Colonic mucosa (tissue), 4 donors: ENCODE measurements at regions not wholly inside any gene's neighbourhood (a gene's known extent, or its start where the extent isn't known, plus 50 kb on each side); places are given as distances from the start of the nearest gene placed in this dataset.

Experiments used
- DNase-seq: peaks from one replicate; pipeline ENCODE4 v3.0.0-alpha.2; 2020
- H3K27ac ChIP-seq: fragments of 200-600 bp; one replicate; pipeline ENCODE4 v1.8.0; 2021
- H3K27me3 ChIP-seq: fragments of 200-600 bp; one replicate; pipeline ENCODE4 v1.8.0; 2021
- H3K36me3 ChIP-seq: fragments of 200-600 bp; one replicate; pipeline ENCODE4 v1.8.0; 2021
- H3K4me1 ChIP-seq: fragments of 200-600 bp; one replicate; pipeline ENCODE4 v1.8.0; 2021; ENCODE audit warnings: mild to moderate bottlenecking
- H3K4me3 ChIP-seq: fragments of 200-600 bp; one replicate; pipeline ENCODE4 v1.8.0; 2021
- H3K9ac ChIP-seq, 2 donors: one replicate each; pipeline ENCODE4 v1.7.0; 2013; ENCODE audit warnings: control low read depth in 2 of 2, low read depth in 2 of 2, low read length in 2 of 2
- H3K9me3 ChIP-seq: fragments of 200-600 bp; one replicate; pipeline ENCODE4 v1.8.0; 2021
- intact Hi-C: fragments of 100-400 bp; cut with DNase I; formaldehyde crosslinking; loops from one replicate; pipeline ENCODE4 v1.14.1; 2022
- TF ChIP-seq, protein P1 (sequence below): fragments of 200-600 bp; IDR thresholded peaks from one replicate; pipeline ENCODE4 v1.8.0; 2022; ENCODE audit warnings: antibody characterized with exemption, mild to moderate bottlenecking
- donor health status: healthy.
- donor health status: DM: no; HTN: no; CAD: no.
- donor health status: DM: no; HTN: no; CAD: no.

DNA sequence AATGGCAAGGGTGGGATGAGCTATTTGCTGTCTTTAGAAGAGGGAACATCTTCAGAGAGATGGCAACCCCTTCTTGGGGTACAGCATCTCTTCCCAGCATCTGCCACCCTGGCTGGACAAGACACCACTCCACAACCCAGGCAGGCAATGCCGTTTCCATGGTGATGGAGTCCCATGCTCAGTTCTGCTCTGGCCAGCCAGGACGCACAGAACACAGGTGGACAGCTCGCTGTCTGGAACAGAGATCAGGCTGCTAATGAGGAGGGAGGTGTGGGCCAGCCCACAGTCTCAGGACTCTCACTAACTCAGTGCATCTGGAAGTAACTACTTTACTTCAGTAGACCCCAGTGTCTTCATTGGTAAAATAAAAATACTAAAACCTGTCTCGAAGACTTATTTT, 321.0 kb upstream of the CPEB2 start:
- no peaks in the 10 kb centered on the region for H3K36me3 ChIP-seq
- no peaks in the 10 kb centered on the region for H3K4me1 ChIP-seq
- no peak overlapping the region for H3K27ac ChIP-seq
- no peak for DNase-seq
- H3K4me3 ChIP-seq = no peak overlapping the region
- no peaks in the 10 kb centered on the region for H3K9me3 ChIP-seq
- no peaks in the 10 kb centered on the region for H3K27me3 ChIP-seq
- no peak overlapping the region for H3K9ac ChIP-seq
- intact Hi-C loops = no loop called here
- TF ChIP-seq, protein P1, sequence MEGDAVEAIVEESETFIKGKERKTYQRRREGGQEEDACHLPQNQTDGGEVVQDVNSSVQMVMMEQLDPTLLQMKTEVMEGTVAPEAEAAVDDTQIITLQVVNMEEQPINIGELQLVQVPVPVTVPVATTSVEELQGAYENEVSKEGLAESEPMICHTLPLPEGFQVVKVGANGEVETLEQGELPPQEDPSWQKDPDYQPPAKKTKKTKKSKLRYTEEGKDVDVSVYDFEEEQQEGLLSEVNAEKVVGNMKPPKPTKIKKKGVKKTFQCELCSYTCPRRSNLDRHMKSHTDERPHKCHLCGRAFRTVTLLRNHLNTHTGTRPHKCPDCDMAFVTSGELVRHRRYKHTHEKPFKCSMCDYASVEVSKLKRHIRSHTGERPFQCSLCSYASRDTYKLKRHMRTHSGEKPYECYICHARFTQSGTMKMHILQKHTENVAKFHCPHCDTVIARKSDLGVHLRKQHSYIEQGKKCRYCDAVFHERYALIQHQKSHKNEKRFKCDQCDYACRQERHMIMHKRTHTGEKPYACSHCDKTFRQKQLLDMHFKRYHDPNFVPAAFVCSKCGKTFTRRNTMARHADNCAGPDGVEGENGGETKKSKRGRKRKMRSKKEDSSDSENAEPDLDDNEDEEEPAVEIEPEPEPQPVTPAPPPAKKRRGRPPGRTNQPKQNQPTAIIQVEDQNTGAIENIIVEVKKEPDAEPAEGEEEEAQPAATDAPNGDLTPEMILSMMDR = no peak

DNA sequence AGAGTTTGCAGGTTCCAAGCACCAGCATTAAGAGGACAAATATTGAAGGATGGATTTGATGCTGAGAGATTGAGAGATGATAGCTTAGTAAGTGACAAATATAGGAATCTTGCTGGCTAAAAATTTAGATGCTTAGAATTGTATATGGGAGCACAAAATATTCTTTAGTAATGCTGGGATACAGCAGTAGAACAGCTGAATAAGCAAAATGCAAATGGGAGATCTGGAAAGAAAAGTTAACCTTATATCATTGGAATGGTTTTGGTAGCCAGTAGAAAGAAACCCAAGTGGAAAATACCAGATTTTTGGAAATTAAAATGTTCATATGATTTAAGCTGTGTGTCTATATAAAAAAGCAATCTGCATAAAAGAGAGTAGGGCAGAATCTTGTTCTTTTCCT, 308.6 kb upstream of the CPEB2 start:
- H3K27me3 ChIP-seq = no peaks in the 10 kb centered on the region
- TF ChIP-seq, protein P1 = no peak
- no peaks in the 10 kb centered on the region for H3K4me1 ChIP-seq
- DNase-seq = no peak
- no peak overlapping the region for H3K27ac ChIP-seq
- no peaks in the 10 kb centered on the region for H3K36me3 ChIP-seq
- intact Hi-C loops = no loop called here
- H3K4me3 ChIP-seq = no peak overlapping the region
- no peaks in the 10 kb centered on the region for H3K9me3 ChIP-seq
- no peak overlapping the region for H3K9ac ChIP-seq

DNA sequence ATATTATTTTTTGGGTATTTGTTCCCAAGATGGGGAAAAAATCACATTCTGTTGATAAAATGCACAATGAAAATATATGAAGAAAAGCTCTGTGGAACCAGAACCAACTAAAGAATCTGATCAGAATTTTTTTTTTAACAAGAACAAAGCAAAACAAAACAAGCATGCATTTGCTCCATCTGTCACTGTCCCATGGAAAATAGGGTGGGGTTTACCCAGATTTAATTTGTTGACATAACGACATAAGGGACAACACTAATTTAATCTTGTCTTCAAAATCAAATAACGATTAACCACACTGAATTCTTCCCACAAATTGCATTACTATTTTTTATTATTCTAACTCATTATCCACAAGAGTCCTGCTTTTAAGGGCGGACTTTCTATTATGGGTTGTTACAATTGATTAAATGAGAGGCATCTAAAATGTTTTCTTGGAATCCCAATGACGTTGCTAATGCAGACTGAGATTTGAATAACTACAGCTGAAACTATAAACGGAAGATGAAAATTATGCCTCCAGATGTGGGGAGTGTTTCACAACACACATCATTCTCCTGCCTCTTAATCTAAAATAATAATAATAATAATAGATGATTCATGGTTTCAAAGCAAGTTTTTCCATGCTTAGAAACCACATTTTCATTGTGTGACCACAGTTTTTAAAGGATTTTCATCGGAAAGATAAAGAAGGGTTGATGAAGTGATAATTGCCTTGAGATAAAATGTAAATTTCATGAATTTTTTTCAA, 307.0 kb upstream of the CPEB2 start:
- TF ChIP-seq, protein P1 = no peak
- Histone ChIP-seq H3K4me1 (no peaks in the 10 kb centered on the region), H3K27ac (no peak overlapping the region), H3K9ac (no peak overlapping the region), H3K27me3 (no peaks in the 10 kb centered on the region), H3K4me3 (no peak overlapping the region), H3K9me3 (no peaks in the 10 kb centered on the region), H3K36me3 (no peaks in the 10 kb centered on the region)
- intact Hi-C loops = no loop called here
- no peak for DNase-seq

DNA sequence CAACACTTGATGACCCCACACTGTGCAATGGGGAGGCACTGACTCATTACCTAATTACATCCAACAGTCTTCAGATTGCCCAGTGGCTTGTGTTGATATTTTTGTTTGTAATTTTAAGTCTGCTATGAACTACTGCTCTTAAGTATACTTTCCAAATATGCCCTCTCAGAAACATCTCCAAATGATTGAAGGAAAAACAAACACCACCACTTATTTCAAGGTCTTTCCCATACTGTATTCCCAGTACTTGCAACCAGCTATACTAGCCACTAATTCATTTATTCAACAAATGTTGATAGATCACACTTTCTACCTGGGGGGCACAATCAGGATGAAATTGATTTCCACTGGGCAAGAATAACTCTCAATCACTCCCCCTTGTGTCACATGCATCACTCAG, 302.2 kb upstream of the CPEB2 start:
- Histone ChIP-seq H3K4me3 (no peak overlapping the region), H3K9me3 (no peaks in the 10 kb centered on the region), H3K4me1 (no peaks in the 10 kb centered on the region), H3K36me3 (no peaks in the 10 kb centered on the region), H3K27ac (no peak overlapping the region), H3K27me3 (no peaks in the 10 kb centered on the region), H3K9ac (no peak overlapping the region)
- intact Hi-C loops = no loop called here
- TF ChIP-seq, protein P1 = no peak
- DNase-seq = no peak

DNA sequence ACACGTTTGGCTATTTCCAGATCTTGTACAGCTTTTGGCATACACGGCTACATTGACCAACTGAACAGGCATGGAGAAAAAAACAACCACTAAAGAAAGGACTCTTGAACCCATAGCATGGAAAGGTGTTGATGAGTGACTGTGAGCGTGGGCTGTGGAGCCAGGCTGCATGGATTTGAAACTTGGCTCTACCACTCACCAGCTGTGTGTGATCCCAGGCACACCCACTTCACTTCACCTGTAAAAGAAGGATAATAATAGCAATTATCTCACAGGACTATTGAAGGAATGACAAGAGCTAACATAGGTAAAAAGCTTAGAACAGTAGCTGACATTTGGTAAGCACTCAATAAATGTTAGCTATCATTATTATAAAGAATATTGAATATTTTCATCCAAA, 301.7 kb upstream of the CPEB2 start:
- Histone ChIP-seq H3K4me3 (no peak overlapping the region), H3K9ac (no peak overlapping the region), H3K27me3 (no peaks in the 10 kb centered on the region), H3K27ac (no peak overlapping the region), H3K36me3 (no peaks in the 10 kb centered on the region), H3K4me1 (no peaks in the 10 kb centered on the region), H3K9me3 (no peaks in the 10 kb centered on the region)
- DNase-seq = no peak
- intact Hi-C loops = no loop called here
- TF ChIP-seq, protein P1 = no peak
